Muscle of arm (tissue), 1 donor: ENCODE measurements at regions not wholly inside any gene's neighbourhood (a gene's known extent, or its start where the extent isn't known, plus 50 kb on each side); places are given as distances from the start of the nearest gene placed in this dataset.

Experiments used
- DNase-seq: peaks from one replicate; pipeline ENCODE4 v3.0.0-alpha.2; 2013

GRCh38 chr13:53201454-53202225, 173.0 kb downstream of the OLFM4 start:
- peak; percentile 11 for DNase-seq

- no peak for DNase-seq
These were observed 176.0 kb downstream of the OLFM4 start for GRCh38 chr13:53204598-53204997.

- no peak for DNase-seq
These were observed 177.8 kb downstream of the OLFM4 start for GRCh38 chr13:53206455-53206854.

- no peak for DNase-seq
These were observed 178.9 kb downstream of the OLFM4 start for GRCh38 chr13:53207556-53207955.

GRCh38 chr13:53214433-53214832, 185.8 kb downstream of the OLFM4 start:
- DNase-seq: no peak

- DNase-seq: no peak
These were observed 186.9 kb downstream of the OLFM4 start for GRCh38 chr13:53215563-53215962.

- DNase-seq: no peak
These were observed 188.2 kb downstream of the OLFM4 start for GRCh38 chr13:53216773-53217172.

- no peak for DNase-seq
These were observed 188.6 kb downstream of the OLFM4 start for GRCh38 chr13:53217194-53217593.

GRCh38 chr13:53220038-53220437, 191.4 kb downstream of the OLFM4 start:
- DNase-seq: no peak

GRCh38 chr13:53237696-53238095, 209.1 kb downstream of the OLFM4 start:
- DNase-seq: no peak

- no peak for DNase-seq
These were observed 209.6 kb downstream of the OLFM4 start for GRCh38 chr13:53238261-53238660.

- DNase-seq: no peak
These were observed 211.9 kb downstream of the OLFM4 start for GRCh38 chr13:53240401-53241025.

GRCh38 chr13:53241891-53242348, 213.3 kb downstream of the OLFM4 start:
- no peak for DNase-seq

GRCh38 chr13:53249236-53249635, 220.6 kb downstream of the OLFM4 start:
- DNase-seq: no peak

- peak; percentile 85 for DNase-seq
These were observed 221.8 kb downstream of the OLFM4 start for GRCh38 chr13:53250272-53250875.

GRCh38 chr13:53250977-53251376, 222.4 kb downstream of the OLFM4 start:
- DNase-seq: no peak

GRCh38 chr13:53254500-53254899, 225.9 kb downstream of the OLFM4 start:
- peak; percentile 17 for DNase-seq

- DNase-seq: no peak
These were observed 227.2 kb downstream of the OLFM4 start for GRCh38 chr13:53255795-53256194.

GRCh38 chr13:53260594-53260993, 232.0 kb downstream of the OLFM4 start:
- no peak for DNase-seq

- no peak for DNase-seq
These were observed 236.3 kb downstream of the OLFM4 start for GRCh38 chr13:53264751-53265385.

- DNase-seq: no peak
These were observed 238.1 kb downstream of the OLFM4 start for GRCh38 chr13:53266757-53267156.

GRCh38 chr13:53269634-53270033, 241.0 kb downstream of the OLFM4 start:
- DNase-seq: no peak

- DNase-seq: no peak
These were observed 244.3 kb downstream of the OLFM4 start for GRCh38 chr13:53272873-53273272.
